Astrocyte of the spinal cord (primary cell): ENCODE measurements at regions not wholly inside any gene's neighbourhood (a gene's known extent, or its start where the extent isn't known, plus 50 kb on each side); places are given as distances from the start of the nearest gene placed in this dataset.

Source experiments
- DNase-seq: peaks from one replicate; pipeline ENCODE4 v3.0.0; 2011; ENCODE audit warnings: low read depth, low spot score
- H3K4me3 ChIP-seq: 2 replicates; pipeline ENCODE4 v1.5.1; 2011; ENCODE audit warnings: low read depth, mild to moderate bottlenecking, low read length, moderate library complexity
- CTCF ChIP-seq: IDR thresholded peaks from 2 replicates; pipeline ENCODE4 v1.5.1; 2012; ENCODE audit warnings: low read depth, mild to moderate bottlenecking, low read length, inconsistent platforms
- in situ Hi-C: cut with HindIII; loops from 2 replicates; pipeline ENCODE4 v1.10.0; 2017; ENCODE audit warnings: low sequenced_read_pairs

GRCh38 chr2:203596183-203596582 is 61.1 kb upstream of the RAPH1 start:
- TF ChIP-seq CTCF, result no peak
- DNase-seq, result no peak
- H3K4me3 ChIP-seq, result no peak overlapping the region
- in situ Hi-C loops, result no loop called here

DNA sequence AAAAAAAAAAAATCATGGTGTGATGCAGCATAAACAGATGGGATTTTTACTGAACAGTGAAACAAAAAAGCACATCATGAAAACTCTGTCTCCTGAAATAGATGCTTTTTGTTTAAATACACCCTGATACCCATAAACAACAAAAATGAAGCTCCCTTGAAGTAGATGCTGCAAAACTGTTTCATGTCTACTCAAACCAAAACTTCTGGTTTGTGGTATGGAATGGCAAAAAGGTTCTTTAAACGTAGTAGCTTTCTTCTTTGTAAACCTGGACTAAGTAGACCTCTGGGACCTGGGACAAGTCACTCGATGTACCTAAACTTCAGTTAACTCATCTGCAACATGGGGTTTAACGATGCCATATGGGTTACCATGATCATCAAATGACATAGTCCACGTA is 64.4 kb upstream of the RAPH1 start:
- no peak for TF ChIP-seq CTCF
- no peak overlapping the region for H3K4me3 ChIP-seq
- in situ Hi-C loops, result no loop called here
- DNase-seq, result no peak

DNA sequence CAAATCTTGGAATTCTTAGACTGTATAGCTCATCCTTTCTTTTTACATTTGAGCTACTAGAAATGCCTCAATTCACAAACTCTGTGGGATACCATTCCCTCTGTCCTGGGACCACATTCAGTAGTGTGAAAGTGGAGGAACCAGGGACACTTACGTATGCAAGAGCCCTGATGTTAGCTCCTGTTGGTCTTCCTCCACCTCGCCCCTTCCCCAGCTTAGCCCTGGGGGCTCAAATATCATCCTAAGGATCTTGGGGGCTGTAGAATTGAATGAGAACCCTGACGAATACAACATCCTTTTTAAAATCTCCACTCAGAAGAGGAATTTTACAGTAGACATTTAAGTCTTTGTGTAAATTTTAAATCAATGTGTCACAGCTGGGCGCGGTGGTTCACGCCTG is 65.2 kb upstream of the RAPH1 start:
- no peak for TF ChIP-seq CTCF
- in situ Hi-C loops, result no loop called here
- DNase-seq, result no peak
- no peak overlapping the region for H3K4me3 ChIP-seq

- H3K4me3 ChIP-seq, result no peak overlapping the region
These were observed 68.6 kb upstream of the RAPH1 start for GRCh38 chr2:203603456-203604389.

DNA sequence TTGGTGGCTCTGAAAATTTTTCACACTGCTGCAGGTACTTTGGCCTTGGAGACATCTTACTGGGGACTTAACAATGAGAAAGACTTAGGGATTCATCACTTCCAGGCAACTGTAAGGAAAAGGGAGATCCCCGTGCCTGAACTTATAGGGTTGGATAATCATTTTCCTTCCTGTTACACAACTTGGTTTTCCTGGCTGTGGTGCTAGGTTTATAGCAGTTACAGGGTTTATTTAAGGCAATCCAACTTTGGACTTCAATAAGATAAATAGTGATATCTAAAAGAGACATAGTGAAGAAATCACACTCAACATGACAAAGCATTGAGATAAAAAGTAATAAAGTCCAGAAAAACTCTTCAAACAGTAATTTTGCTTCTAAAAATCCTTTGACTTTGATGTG is 70.2 kb upstream of the RAPH1 start:
- in situ Hi-C loops, result no loop called here
- no peak for DNase-seq

More at GRCh38 chr2:203603456-203604389, 68.6 kb upstream of the RAPH1 start:
- DNase-seq, result no peak
- TF ChIP-seq CTCF, result no peak
- in situ Hi-C loops, result no loop called here

GRCh38 chr2:203606051-203606450 is 71.0 kb upstream of the RAPH1 start:
- no peak for DNase-seq
- in situ Hi-C loops, result no loop called here

More for the DNA sequence above, 70.2 kb upstream of the RAPH1 start:
- TF ChIP-seq CTCF, result no peak
- no peak overlapping the region for H3K4me3 ChIP-seq

More at GRCh38 chr2:203606051-203606450, 71.0 kb upstream of the RAPH1 start:
- TF ChIP-seq CTCF, result no peak
- no peak overlapping the region for H3K4me3 ChIP-seq
